ENCODE measurements at regions not wholly inside any gene's neighbourhood (a gene's known extent, or its start where the extent isn't known, plus 50 kb on each side); places are given as distances from the start of the nearest gene placed in this dataset.

DNA sequence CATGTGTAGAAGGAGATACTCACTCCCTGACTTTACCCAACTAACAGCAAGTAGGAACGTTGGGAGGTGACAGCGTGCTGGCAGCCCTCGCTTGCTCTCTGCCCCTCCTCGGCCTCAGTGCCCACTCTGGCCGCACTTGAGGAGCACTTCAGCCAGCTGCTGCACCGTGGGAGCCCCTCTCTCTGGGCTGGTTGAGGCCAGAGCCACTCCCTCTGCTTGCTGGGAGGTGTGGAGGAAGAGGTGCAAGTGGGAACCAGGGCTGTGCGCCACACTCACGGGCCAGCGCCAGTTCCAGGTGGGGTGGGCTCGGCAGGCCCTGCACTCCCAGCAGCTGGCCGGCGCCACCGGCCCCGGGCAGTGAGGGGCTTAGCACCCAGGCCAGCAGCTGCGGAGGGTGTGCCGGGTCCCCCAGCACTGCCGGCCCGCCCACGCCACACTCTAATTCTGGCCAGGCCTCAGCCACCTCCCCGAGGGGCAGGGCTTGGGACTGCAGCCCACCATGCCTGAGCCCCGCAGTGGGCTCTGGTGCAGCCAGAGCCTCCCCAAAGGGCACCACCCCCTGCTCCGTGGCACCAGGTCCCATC lies 68.4 kb upstream of the FRMD4B start:
- H3K27me3 Mint-ChIP-seq (ENCODE audit: low read depth) = peaks cover 3% of the 10 kb centered on the region
- TF ChIP-seq, protein P1, sequence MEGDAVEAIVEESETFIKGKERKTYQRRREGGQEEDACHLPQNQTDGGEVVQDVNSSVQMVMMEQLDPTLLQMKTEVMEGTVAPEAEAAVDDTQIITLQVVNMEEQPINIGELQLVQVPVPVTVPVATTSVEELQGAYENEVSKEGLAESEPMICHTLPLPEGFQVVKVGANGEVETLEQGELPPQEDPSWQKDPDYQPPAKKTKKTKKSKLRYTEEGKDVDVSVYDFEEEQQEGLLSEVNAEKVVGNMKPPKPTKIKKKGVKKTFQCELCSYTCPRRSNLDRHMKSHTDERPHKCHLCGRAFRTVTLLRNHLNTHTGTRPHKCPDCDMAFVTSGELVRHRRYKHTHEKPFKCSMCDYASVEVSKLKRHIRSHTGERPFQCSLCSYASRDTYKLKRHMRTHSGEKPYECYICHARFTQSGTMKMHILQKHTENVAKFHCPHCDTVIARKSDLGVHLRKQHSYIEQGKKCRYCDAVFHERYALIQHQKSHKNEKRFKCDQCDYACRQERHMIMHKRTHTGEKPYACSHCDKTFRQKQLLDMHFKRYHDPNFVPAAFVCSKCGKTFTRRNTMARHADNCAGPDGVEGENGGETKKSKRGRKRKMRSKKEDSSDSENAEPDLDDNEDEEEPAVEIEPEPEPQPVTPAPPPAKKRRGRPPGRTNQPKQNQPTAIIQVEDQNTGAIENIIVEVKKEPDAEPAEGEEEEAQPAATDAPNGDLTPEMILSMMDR (IDR thresholded peaks at IDR 0.05; ENCODE audit: unreplicated experiment) = no peak
- H3K27ac Mint-ChIP-seq = no peak overlapping the region
- H3K9me3 Mint-ChIP-seq = no peaks in the 10 kb centered on the region
- H3K4me1 Mint-ChIP-seq = no peaks in the 10 kb centered on the region
- H3K4me3 Mint-ChIP-seq = no peak overlapping the region
- no peaks in the 10 kb centered on the region for H3K36me3 Mint-ChIP-seq
- no peak for DNase-seq (ENCODE audit: low spot score in 2 of 2, unreplicated experiment in 2 of 2)

- no peak overlapping the region for H3K4me3 Mint-ChIP-seq
- H3K36me3 Mint-ChIP-seq = no peaks in the 10 kb centered on the region
- no peaks in the 10 kb centered on the region for H3K27me3 Mint-ChIP-seq (ENCODE audit: low read depth)
- no peaks in the 10 kb centered on the region for H3K4me1 Mint-ChIP-seq
- TF ChIP-seq, protein P1 (IDR thresholded peaks at IDR 0.05; ENCODE audit: unreplicated experiment) = no peak
- no peak overlapping the region for H3K27ac Mint-ChIP-seq
- no peak for DNase-seq (ENCODE audit: low spot score in 2 of 2, unreplicated experiment in 2 of 2)
- H3K9me3 Mint-ChIP-seq = no peaks in the 10 kb centered on the region
Observed at GRCh38 chr3:69452295-69452694, 66.4 kb upstream of the FRMD4B start.

GRCh38 chr3:69451594-69451993 lies 65.7 kb upstream of the FRMD4B start:
- H3K9me3 Mint-ChIP-seq = no peaks in the 10 kb centered on the region
- TF ChIP-seq, protein P1 (IDR thresholded peaks at IDR 0.05; ENCODE audit: unreplicated experiment) = peak; percentile 45

GRCh38 chr3:69448877-69449276 lies 63.0 kb upstream of the FRMD4B start:
- H3K4me1 Mint-ChIP-seq = no peaks in the 10 kb centered on the region
- no peaks in the 10 kb centered on the region for H3K36me3 Mint-ChIP-seq
- TF ChIP-seq, protein P1 (IDR thresholded peaks at IDR 0.05; ENCODE audit: unreplicated experiment) = no peak
- H3K9me3 Mint-ChIP-seq = no peaks in the 10 kb centered on the region
- H3K27ac Mint-ChIP-seq = no peak overlapping the region
- no peak overlapping the region for H3K4me3 Mint-ChIP-seq
- no peaks in the 10 kb centered on the region for H3K27me3 Mint-ChIP-seq (ENCODE audit: low read depth)
- no peak for DNase-seq (ENCODE audit: low spot score in 2 of 2, unreplicated experiment in 2 of 2)

More at GRCh38 chr3:69451594-69451993, 65.7 kb upstream of the FRMD4B start:
- no peaks in the 10 kb centered on the region for H3K4me1 Mint-ChIP-seq
- H3K27me3 Mint-ChIP-seq (ENCODE audit: low read depth) = no peaks in the 10 kb centered on the region
- no peak overlapping the region for H3K4me3 Mint-ChIP-seq
- DNase-seq (ENCODE audit: low spot score in 2 of 2, unreplicated experiment in 2 of 2) = no peak
- H3K36me3 Mint-ChIP-seq = no peaks in the 10 kb centered on the region
- no peak overlapping the region for H3K27ac Mint-ChIP-seq

DNA sequence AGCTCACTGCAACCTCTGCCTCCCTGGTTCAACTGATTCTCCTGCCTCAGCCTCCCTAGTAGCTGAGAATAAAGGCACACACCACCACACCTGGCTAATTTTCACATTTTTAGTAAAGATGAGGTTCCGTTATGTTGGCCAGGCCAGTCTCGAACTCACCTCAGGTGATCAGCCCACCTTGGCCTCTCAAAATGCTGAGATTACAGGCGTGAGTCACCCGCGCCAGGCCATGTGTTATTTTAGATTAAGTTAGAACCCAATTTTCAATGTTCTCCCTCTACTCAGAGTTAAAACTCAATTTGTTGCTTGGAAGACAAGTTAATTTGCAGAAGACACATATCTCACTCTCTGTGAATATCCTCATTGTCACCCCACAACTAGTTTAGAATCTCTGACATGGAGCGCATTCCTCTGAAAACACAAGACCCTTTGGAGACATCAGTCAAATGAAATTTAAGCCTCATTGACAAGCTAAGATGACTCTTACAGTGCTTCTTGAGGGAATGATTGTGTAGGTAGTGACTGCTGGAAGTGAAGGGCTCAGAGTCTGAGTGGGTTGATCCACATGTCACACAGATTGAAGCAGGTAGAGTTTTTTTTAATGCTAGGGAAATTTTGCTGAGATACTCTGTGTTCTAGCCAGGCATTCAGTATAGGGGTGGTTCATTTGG lies 60.6 kb upstream of the FRMD4B start:
- H3K27ac Mint-ChIP-seq = no peak overlapping the region
- H3K27me3 Mint-ChIP-seq (ENCODE audit: low read depth) = no peaks in the 10 kb centered on the region
- no peak overlapping the region for H3K4me3 Mint-ChIP-seq
- peaks cover 2% of the 10 kb centered on the region for H3K4me1 Mint-ChIP-seq
- DNase-seq (ENCODE audit: low spot score in 2 of 2, unreplicated experiment in 2 of 2) = no peak
- TF ChIP-seq, protein P1 (IDR thresholded peaks at IDR 0.05; ENCODE audit: unreplicated experiment) = no peak
- no peaks in the 10 kb centered on the region for H3K36me3 Mint-ChIP-seq
- H3K9me3 Mint-ChIP-seq = no peaks in the 10 kb centered on the region

Data from mesothelial cell of epicardium (in vitro differentiated cells).